NCI-H748 (cell line): ENCODE measurements at regions not wholly inside any gene's neighbourhood (a gene's known extent, or its start where the extent isn't known, plus 50 kb on each side); places are given as distances from the start of the nearest gene placed in this dataset.
A peak's percentile ranks its signal among the peaks of the same experiment; 100 is the strongest.
"Not testable (repeated sequence)": the region's sequence is repeated elsewhere in the genome, so short reads cannot be mapped to it uniquely, and the experiment has no call there.

Experiments used
- DNase-seq: peaks from one replicate; lab custom pipeline; 2025; ENCODE audit not compliant: unreplicated experiment; lab: John Stamatoyannopoulos, UW

DNA sequence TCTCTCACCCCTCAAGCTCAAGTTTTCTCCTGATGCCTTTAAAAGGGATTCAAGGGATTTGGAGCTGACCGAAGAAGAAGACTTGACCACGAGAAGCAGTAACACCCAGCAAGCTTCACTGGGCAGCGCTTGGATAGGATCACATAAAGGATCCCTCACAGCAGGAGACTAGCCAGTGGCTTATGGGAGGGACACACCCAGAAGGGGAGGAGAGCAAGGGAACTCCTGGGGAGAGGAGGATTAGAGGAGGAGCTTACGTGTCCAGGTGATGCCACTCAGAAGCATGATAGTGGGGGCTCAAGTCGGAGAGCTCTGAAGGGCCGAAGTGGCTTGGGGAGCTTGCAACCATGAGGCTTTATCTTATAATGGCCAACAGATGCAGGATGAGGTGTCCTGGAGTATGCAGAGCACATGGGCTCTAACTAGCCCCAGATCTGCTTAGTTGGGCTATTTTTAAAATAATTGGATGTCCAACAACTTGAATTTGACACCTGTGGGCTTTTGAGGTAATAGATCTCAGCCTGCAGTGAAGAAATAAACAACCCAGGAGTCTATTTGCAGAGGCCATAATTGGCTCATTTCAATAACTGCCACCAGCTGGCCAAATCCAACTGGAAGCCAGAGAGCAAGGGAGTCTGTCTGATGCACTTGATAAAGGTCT is 137.9 kb upstream of the EXOC2 start:
- peak; percentile 95 for DNase-seq

DNA sequence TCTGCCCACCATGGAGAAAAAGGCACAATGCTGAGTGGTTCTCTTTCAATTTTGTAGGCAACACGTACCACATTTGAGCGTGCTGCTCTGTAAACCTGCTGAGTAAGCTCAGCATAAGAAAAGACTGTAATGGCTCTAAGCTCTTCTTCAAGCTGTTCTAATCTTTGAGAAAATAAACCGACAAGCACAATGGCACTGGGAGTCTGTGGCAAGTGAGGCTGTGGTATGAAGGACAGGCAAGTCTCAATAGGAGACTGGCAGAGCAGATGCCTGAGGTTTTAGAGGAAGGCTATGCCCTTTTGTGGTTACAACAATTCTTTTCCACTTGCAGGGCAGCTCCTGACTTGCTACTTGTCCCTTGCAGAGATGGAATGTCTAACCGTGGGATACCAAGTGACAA is 136.7 kb upstream of the EXOC2 start:
- DNase-seq, result no peak

DNA sequence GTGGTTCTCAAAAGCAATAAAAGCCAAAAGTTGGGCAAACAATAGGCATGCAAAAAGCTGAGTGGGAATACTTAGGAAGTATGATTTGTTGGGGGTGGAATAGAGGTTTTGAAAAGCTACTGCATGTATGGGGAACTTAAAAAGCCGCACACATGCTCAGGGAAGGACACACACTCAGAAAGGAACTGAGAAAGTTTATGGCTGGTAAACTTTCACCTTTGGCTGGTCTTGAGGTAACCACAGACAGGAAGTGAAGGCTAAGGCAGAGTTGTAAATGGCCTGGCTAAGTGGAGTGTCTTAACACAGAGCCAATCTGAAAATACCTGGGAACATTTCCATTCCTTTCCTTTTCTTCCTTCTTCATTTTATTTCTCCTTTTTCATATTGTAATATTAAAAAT is 134.5 kb upstream of the EXOC2 start:
- no peak for DNase-seq

DNA sequence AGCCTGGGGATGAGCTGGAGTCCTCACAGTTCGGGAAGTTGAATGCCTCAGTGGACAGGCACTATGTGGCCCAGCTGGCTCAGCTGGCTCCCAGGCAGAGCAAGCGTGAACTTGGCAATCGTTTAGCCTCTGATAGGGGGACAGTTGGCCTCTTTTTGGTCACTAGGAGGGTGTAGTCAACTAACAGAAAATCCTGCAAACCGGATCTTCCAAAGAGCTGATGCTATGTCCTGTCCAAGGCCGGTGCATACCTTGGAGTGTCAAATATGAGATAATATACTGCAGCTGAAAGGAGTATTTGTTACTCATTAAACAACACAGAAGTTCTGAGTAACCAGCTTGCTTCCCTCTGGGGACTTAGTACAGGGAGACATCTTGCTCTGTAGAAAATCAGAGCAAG is 126.2 kb upstream of the EXOC2 start:
- DNase-seq, result no peak

DNA sequence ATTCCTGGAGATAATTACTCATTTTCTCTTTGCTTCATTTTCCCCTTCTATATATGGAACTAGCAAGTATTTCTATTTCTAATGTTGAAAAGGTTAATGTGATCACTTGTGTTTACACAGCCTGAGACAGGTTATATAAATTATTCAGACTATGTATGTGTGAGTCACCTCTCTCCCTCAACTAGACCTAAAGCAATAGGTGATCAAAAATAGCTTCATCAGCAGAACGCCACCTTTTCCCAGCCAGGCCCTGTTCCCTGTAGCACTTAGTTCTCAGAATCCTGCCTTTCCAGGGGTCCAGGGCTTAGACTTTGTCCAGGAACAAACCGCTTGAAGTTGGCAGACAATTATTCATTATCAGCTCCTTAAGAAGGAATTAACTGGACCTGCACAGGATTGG is 125.3 kb upstream of the EXOC2 start:
- no peak for DNase-seq

DNA sequence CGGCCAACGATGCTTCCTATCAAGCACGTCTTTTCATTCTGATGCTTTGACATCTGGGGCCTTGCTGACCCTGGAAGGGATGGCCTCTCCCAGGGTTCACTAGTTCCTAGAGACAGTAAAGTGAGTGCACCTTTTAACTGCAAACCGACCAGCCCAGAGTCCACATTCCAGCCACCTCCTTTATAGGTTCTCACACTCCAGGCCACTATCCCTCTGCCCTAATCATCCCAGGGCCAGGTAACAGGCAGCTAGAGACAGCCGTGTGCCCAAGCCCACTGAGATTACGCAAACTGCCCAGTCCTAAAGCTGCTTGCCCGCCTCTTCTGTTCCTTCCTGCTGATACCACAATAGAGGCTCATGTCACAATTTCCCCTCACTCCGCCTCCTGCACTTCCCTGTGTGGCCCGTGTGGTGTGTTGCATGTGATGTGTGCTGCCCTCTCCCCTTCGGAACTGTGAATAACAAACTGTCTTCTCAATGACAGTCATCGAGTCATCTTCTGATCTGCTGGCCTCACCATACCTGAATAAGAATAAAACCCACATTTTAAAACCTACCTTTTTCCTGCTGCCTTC is 123.7 kb upstream of the EXOC2 start:
- no peak for DNase-seq

DNA sequence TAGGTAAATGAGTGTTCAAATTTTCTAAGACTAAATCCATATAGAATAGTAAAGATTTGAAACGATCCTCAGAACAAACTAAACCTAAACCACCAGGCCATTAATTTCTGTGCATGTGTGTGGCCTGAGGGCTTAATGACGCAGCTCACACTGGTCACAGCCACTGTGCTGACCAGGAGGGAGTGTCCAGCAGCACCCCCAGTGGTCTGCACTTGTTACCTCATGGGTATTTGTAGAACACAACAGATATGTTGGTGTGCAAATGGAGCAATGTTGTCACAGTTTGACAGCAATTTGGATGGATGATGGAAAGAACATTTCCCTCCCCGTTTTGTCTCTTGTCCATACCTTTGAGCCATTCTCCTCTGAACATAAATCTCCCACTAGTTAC is 122.4 kb upstream of the EXOC2 start:
- no peak for DNase-seq

DNA sequence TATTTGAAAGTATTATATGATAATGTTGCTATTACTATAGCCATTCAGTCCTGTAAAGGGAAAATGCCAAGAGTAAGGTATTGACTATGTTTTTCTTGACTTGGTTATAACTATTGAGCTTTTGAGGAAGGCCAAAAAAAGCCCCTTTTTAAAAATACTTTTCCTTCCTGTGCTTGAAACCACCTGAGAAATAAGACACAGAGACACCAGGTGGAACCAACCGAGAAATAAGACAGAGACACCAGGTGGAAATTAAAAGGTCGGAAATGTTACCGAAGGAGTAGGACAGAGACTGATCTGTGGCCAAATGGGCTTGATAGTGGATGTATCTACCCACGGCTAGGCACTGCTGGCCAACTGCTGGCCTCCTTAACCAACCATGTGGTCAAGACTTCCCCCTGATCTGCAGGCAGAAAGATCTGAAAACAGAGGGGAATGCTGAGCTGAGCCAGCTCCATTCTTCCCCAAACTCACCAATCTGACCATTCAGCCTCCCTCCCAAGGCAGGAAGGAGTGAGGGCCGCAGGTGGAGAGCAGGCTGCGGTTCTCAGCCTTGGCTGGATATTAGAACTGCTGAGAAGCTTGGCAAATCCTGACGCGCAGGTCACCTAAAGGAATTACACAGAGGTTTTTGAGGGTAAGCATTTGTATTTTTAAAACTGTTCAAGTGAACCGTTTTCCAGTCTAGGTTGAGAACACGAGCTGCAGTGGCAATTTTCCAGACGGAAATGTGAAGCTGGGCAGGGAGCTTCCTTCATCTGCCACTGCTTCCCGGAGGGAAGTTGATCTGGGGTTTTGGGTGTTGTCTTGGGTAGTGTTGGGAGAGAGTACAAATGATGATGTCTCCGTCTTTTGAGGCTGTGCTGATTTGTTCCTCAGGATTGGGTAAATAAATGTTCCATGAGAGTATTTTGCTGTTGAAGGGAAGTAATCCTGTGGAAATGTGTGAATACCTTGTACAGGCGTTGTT is 121.7 kb upstream of the EXOC2 start:
- DNase-seq, result no peak

DNA sequence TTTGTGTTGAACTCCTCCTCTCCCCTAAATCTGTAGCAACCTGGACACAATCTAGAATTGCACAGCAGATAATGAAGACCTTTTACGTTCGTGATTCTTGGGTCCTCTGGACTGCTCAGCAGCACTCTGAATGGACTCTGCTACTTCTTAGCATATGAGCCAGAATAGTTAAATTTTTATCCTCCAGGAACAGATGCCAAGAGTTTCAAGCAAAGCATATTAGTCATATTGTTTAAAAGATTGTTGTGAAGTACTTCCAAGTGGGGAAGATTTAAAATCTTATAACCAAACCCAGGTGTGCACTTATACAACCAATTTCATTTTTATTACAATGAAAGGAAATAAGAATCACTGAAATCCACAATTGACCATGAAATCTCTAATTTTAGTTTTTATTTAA is 118.9 kb upstream of the EXOC2 start:
- no peak for DNase-seq

DNA sequence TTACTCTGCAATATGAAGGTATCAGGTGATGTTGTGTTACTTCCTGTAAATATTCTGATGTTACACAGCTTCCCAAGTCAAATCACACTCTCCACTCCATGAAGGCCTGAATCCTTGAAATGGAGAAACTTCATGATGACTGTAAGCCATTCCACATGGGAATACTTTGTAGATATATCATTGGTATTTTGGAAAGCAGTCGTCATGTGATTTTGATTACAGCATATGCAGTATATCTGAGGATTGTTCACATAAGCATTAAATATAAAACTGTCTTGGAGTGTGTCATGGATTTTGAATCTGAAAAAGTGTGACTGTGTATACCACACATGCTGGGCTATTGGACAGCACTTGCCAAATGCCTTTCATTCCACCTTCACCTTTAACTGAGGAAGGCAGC is 118.3 kb upstream of the EXOC2 start:
- no peak for DNase-seq

DNA sequence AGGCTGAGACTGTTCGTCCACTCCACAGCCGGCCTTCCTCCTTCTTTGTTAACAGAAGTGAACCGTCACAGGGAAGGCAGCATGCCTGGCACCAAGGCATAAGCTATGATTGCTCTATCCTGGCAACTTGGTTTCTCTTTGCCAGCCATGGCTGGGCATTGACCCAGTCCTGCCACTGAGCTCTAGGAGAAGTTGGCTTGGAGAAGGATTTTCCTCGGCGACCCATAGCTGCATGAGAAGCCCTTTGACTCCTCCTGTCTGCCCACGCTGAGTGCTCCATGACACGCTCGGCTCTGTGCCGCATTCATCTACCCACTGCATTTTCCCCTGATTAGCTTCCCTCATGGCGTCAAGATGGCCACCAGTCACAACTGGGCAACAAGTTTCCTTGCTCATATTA is 111.8 kb upstream of the EXOC2 start:
- DNase-seq, result no peak

DNA sequence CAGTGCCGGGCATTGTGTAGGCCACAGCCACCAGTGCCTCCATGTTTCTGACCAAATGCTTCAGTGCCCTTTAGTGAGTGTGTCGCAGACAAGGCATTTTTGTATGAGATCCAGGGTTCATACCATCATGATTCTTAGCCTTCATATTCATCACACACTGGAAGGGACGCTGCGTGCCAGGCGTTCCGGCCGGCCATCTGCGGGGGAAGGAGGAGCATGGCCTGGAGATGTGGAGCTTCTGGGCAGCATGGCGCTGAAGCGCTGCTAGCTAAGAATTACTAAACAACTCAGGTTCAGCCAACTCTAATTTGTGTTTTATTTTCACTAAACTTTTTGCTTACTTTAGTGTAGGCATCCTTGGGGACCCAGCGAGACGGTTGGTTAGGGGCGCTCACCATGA is 111.4 kb upstream of the EXOC2 start:
- no peak for DNase-seq

DNA sequence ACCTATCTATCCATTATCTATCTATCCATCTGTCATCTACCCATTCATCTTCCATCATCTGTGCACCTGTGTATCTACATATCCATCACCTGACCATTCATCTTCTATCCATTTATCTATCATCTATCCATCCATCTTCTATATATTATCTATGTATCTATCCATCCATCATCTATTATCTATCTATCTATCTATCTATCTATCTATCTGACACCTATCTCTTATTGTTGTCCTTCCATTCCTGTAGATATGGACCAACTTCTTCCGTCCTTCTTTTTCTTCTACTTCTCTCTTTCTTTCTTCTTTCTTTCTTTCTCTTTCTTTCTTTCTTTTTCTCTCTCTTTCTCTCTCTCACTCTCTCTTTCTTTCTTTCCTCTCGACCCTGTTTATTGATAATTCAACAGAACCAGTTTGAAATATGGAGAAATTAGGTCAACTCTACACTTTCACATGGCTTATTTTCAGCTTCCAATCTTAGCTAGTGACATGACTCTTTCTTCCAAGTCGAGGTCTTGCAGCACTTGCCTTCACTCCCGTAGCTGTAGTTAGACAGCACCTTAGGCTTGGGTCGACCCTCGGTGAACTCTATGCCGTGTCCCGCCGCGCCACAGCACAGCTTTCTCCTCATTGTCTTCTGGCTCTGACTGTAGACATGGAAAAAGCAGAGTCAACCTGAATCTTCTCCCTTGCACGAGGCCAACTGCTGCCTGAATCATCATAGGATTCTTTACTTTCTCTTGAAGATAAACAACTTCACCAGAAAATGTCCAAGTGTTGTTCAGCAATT is 110.4 kb upstream of the EXOC2 start:
- no peak for DNase-seq

DNA sequence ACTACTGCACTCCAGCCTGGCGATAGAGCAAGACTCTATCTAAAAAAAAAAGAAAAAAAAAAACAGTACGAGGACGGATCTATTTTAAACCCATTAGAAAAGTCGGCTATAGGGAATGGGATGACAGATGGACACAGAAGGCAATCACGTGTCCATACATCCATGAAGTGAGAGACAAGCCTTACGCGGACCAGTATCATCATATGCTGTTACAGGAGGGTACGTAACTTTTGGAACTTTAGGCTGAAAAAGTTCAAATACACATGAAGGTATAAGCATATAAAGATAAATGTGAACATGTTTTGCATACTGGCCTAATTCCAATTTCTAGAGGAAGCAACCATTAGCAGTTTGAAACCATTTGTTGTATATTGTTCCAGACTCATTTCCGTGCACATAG is 109.8 kb upstream of the EXOC2 start:
- DNase-seq, result no peak

DNA sequence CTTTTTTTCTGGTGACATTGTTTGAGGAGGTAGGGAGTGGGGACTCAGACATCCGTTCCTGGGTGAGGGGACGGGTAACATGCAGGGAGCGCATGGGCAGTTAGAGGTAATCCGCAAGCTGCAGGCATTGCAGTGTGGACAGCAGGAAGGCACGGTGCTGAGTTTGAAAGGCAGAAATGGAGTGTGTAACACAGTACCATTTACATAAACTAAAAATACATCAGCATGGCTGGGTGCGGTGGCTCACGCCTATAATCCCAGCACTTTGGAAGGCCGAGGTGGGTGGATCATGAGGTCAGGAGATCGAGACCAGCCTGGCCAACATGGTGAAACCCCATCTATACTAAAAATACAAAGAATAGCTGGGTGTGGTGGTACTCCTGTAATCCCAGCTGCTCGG is 109.3 kb upstream of the EXOC2 start:
- not testable (repeated sequence) for DNase-seq

DNA sequence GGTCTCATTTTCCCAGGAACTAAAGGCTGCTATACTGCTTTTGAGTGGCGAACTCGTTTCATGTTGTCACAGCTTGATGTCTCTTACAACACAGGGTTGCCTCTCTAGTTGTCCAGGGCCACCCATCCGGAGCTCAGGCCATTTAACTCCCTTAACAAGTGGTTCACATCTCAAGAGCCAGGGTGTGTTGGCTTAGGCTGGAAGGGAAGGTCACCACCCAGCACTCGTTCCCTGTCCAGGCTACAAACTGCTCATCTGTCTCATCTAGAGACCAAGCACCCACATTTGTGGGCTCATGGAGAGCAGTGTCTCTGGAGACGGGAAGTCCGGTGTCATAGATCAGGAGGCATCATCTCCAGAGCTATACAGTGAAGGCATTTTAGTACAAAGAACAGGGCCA is 106.8 kb upstream of the EXOC2 start:
- no peak for DNase-seq

DNA sequence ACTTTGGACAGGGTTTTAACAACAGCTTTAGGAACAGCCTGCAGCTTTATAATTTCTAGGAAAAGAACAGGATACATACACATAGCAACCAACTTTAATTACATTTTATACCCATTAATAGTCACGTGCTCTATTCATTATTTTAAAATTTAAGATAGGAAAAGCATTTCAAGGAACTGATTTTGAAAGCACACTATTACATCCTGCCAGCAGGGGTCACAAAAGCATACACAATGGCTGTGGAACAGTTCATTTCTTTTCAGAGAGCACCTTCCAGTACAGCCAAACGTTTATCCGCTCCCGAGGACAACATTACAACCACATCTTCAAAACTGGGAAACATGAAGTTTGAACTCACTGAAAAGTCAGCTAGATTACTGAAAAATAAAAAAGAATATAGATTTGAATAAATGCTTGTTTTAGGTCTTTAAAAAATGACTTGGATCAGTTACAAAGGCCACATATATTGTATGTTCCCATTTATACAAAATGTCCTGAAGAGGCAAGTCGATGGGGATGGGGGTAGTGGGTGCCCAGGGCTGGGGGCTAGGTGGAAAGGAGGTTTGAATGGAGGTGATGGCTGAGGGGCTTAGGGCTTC is 104.6 kb upstream of the EXOC2 start:
- peak; percentile 66 for DNase-seq

DNA sequence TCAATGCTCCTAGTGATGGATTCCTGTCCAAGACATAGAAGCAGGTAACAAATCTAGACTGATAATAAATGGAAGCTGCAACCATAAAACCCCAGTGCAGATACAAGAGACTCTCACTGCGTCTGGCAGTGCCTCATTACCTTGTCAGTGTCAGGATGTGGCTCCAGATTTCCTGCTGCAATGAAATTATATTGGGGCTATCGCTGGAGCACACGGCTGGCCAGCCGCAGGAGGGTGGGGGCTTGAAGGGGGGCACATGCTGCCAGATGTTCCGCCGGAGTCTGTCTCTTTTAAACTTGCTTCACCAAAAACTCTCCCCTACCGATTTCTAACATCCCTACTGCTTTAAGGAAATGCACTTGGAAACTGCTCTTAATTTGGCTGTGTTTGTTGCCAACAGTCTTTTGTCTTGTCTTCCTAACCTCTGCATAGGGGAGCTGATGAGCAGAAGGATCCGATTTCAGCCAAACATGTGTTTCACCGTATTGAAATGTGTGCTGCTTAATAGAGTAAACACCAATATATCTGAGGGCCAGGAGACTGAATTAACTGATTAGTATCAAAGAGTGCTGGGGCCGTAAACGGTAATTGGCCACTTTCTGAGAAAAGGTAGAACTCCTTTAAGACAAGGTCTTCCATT is 102.2 kb upstream of the EXOC2 start:
- DNase-seq, result peak; percentile 80

DNA sequence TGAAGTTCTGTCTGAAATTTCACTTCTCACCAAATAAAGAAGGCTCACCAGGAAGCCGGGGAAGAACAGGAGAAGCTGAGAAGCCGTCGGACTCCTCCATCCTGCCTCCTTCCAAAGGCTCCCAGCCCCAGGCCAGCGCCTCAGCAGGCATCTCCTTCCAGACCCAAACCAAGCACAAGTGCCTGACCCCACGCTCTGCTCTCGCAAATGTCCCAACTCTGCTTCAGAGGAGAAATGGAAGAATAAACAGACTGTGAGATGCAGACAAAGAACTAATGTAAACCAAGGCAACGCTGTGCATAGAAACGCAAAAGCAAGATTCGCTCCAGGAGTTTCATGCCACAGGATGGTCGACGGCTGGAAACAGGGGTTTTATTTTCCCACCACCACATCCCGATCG is 100.3 kb upstream of the EXOC2 start:
- DNase-seq, result no peak

DNA sequence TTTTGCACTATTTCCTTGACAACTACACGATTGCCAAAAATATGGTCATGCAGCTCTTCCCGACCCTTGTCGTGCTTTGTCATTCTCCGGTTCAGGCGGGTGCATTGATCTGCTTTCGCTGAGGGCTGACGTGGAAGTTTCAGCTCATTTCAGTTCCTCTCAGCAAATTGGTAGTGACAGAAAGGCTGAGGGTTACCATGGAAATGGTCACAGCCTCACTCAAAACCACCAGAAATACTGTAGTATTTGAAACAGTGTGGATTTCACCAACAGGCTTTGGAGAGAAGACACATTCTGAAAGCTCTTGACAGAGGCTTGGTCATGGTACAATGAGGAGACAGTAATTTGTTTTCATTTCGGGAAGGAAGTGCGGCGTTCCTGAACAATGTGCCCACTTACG is 99.7 kb upstream of the EXOC2 start:
- no peak for DNase-seq

DNA sequence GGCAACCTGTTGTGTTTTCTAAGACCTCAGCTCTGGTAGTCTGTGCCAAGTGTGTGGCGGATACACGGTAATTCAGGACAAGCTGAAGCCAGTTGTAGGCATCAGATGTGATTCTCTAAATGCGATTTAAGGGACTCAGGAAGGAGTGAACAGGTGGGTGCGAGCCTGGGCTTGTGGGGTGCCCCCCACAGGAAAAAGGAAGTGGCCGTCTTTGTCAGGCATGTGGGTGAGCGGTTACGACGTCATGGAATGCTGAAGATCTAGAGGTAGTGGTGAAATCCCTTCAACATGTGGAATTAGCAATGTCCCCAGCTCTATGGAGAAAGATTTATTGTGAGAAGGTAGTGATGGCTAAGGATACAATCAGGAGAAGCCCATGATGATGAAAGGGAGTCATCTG is 95.1 kb upstream of the EXOC2 start:
- no peak for DNase-seq
